IPS-15b (cell line): ENCODE measurements at regions not wholly inside any gene's neighbourhood (a gene's known extent, or its start where the extent isn't known, plus 50 kb on each side); places are given as distances from the start of the nearest gene placed in this dataset.

Experiments used
- H3K27me3 ChIP-seq: one replicate; pipeline ENCODE4 v1.6.1; 2013; ENCODE audit warnings: low read length; ENCODE audit not compliant: control insufficient read depth, insufficient read depth
- H3K36me3 ChIP-seq: one replicate; pipeline ENCODE4 v1.6.1; 2013; ENCODE audit warnings: low read length; ENCODE audit not compliant: control insufficient read depth, insufficient read depth
- H3K4me1 ChIP-seq: one replicate; pipeline ENCODE4 v1.6.1; 2013; ENCODE audit warnings: mild to moderate bottlenecking, low read length; ENCODE audit not compliant: control insufficient read depth, insufficient read depth
- H3K4me3 ChIP-seq: one replicate; pipeline ENCODE4 v1.5.1; 2013; ENCODE audit warnings: low read depth, low read length
- H3K9ac ChIP-seq: one replicate; pipeline ENCODE4 v1.6.1; 2013; ENCODE audit warnings: low read depth, mild to moderate bottlenecking, low read length
- H3K9me3 ChIP-seq: one replicate; pipeline ENCODE4 v1.6.1; 2013; ENCODE audit warnings: mild to moderate bottlenecking, low read length; ENCODE audit not compliant: control insufficient read depth, insufficient read depth

DNA sequence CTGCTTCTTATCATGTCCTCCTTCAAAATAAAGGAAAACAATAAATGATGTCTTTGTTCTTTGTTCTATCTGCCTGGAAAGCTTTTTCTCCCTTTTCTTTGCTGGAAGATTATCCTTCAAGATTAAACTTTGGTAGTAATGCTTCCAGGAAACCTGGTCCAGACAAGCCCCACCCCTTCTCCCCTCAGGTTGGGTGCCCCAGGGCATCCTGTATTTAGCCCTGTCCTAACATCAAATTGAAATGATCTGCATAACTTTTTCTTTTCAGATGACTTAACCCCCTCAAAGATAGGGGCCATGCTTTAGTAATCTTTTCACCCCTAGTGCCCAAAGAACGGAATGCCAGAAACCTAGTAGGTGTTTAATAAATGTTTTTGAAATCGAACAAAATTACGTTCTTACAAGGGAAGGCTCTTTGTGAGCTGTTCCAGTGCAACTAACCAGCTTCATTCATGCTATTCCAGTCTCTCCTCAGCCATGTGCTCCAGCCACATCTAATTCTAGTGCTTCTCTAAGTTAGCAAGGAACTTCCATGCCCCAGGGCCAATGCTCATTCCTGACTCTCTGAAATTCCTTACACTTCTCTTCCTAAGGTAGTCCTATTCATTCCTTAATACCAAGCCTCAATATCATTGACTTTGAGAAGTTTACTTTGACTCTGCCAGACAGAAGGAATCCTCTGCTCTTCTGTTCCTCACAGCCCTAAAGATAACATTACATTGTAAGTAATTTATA is 135.6 kb upstream of the BACH2 start:
- Histone ChIP-seq H3K4me1 (peaks cover 19% of the 10 kb centered on the region), H3K4me3 (no peak overlapping the region), H3K36me3 (no peaks in the 10 kb centered on the region), H3K27me3 (no peaks in the 10 kb centered on the region), H3K9me3 (peaks cover 2% of the 10 kb centered on the region), H3K9ac (no peak overlapping the region)

DNA sequence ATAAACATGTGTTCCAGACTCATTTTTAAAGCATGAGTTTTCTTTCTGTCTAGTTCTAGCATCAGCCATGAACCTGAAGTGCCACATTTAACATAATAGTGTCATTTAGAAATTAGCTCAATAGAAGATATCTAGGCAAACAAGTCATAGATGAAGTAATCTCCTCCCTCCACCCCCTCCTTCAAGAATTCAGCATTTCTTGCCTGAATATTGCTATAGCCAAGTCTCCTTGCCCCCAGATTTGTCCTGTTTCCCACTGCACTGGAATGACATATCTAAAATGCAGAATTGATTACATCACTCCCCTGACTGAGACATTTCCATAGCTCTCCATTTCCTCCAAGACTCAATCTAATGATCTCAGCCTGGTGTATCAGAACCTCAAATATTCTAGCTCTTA is 134.9 kb upstream of the BACH2 start:
- H3K36me3 ChIP-seq, result no peaks in the 10 kb centered on the region
- H3K27me3 ChIP-seq, result no peaks in the 10 kb centered on the region
- peaks cover 2% of the 10 kb centered on the region for H3K9me3 ChIP-seq
- no peak overlapping the region for H3K9ac ChIP-seq
- H3K4me1 ChIP-seq, result peaks cover 14% of the 10 kb centered on the region
- H3K4me3 ChIP-seq, result no peak overlapping the region

DNA sequence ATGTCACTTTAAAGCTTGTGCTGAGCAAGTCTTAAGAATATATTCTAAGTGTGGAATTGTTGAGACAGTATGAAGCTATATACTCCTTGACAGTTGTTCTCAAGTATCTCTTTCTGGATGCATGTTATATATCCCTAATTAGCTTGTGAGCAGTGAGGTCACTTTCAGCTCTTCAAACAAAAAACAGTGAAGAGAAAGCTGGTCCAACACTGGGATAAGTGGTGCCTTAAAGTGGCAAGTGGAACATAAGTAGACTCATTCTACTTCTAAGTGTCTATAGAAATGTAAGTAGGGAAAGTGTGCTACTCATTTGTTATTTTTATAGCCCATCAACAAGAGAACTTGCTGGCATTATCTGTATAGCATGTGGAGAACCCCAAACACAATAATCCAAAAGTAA is 133.1 kb upstream of the BACH2 start:
- peaks cover 2% of the 10 kb centered on the region for H3K9me3 ChIP-seq
- H3K4me3 ChIP-seq, result no peak overlapping the region
- no peak overlapping the region for H3K9ac ChIP-seq
- no peaks in the 10 kb centered on the region for H3K27me3 ChIP-seq
- peaks cover under 1% of the 10 kb centered on the region for H3K4me1 ChIP-seq
- H3K36me3 ChIP-seq, result no peaks in the 10 kb centered on the region

DNA sequence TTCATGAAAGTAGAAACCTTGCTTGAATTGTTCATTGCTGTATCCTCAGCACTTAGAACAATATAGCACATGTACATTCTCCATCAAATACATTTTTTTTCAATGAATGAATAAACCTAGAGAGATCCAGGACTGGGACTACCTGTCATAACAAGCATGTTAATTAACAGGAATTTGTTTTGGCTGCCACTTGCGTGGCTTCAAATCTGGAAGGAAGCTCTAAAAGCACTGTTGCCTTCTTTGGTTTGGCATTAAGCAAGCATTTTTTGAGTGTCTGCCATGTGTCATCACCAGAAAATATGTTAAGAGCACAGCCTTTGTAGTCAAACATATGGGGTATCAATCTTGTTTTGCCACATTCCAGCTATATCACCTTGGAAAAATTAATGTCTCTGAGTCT is 131.9 kb upstream of the BACH2 start:
- Histone ChIP-seq H3K9me3 (peaks cover 2% of the 10 kb centered on the region), H3K4me1 (no peaks in the 10 kb centered on the region), H3K27me3 (no peaks in the 10 kb centered on the region), H3K9ac (no peak overlapping the region), H3K4me3 (no peak overlapping the region), H3K36me3 (no peaks in the 10 kb centered on the region)

DNA sequence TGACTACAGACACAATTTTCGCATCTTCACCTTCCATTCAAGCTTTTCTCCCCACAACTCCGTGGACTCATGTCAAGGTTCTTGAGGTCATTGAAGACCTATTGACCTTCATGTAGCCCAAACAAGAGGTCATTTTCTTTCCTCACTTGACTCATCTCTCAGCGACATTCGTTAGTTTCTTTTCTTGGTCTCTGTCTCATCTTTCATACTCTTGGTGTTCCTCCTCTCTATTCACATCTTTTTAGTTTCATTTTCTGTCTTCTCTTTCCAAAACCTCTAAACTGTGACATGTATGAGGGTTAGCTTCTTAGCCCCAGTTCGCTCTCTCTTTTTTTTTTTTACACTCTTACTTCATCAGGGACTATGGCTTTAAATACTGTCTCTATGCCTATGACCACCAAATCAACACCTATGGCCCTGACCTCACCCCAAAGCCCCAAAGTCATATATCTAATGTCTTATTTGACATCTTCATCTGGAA is 128.6 kb upstream of the BACH2 start:
- H3K9ac ChIP-seq, result no peak overlapping the region
- no peaks in the 10 kb centered on the region for H3K36me3 ChIP-seq

DNA sequence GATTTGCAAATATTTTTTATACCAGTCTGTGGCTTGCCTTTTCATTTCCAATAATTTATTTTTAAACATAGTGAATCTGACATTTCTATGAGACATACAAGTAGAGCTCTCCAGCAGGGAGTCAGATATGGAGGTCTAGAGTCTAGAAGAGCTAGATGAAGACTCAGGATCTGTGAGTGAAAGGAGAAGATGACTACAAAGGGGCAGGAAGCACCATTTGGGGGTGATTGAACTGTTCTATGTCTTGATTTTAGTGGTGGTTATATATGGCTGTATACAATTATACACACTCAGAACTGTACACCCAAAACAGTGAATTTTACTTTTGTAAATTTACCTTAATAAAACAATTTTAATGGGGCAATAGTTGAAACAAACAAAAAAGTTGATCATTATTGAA is 127.9 kb upstream of the BACH2 start:
- Histone ChIP-seq H3K9me3 (peaks cover under 1% of the 10 kb centered on the region), H3K27me3 (no peaks in the 10 kb centered on the region), H3K9ac (no peak overlapping the region), H3K4me3 (no peak overlapping the region), H3K36me3 (no peaks in the 10 kb centered on the region), H3K4me1 (no peaks in the 10 kb centered on the region)

More for the DNA sequence above, 128.6 kb upstream of the BACH2 start:
- Histone ChIP-seq H3K4me3 (no peak overlapping the region), H3K9me3 (peaks cover 2% of the 10 kb centered on the region), H3K4me1 (no peaks in the 10 kb centered on the region), H3K27me3 (no peaks in the 10 kb centered on the region)

DNA sequence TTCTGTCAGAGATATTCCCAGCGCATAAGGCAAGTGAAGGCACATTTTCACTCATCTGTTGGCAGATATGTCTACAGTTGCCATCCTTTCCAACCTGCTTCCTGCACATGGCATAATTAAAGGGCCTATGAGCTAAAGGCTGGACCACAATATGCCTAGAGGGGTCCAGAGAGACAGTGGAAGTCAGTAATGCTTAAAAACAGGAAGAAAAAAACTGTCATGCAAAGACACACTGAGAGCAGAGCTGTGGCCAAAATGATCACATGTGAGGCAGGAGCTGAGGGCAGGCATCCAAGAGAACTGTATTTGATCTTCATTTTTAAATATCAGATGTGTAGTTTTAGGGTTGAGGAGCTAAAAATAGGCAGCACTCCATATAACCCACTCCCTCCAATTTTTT is 125.0 kb upstream of the BACH2 start:
- Histone ChIP-seq H3K9ac (no peak overlapping the region), H3K27me3 (no peaks in the 10 kb centered on the region), H3K36me3 (no peaks in the 10 kb centered on the region), H3K9me3 (no peaks in the 10 kb centered on the region), H3K4me3 (no peak overlapping the region), H3K4me1 (no peaks in the 10 kb centered on the region)

DNA sequence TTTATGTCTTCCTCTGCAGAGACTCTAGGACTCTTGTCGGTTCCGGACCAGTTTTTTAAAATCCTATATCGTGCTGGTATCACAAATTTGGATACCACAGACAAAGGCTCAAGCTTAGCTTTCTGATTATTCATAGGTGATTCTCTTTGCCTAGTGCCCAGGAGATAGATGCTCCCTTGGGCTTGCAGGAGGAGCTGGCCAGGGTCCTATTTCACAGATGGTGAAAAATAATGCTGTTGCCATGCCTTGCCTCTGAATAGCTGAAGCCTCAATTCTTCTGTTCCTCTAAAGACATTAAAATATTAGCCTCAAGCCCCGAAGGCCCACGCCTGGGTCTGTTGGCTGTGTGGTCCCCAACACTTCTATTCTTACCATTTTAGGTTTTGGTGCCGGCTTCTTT is 123.9 kb upstream of the BACH2 start:
- no peaks in the 10 kb centered on the region for H3K27me3 ChIP-seq
- no peaks in the 10 kb centered on the region for H3K36me3 ChIP-seq
- no peaks in the 10 kb centered on the region for H3K4me1 ChIP-seq
- H3K9me3 ChIP-seq, result no peaks in the 10 kb centered on the region
- H3K4me3 ChIP-seq, result no peak overlapping the region
- no peak overlapping the region for H3K9ac ChIP-seq

DNA sequence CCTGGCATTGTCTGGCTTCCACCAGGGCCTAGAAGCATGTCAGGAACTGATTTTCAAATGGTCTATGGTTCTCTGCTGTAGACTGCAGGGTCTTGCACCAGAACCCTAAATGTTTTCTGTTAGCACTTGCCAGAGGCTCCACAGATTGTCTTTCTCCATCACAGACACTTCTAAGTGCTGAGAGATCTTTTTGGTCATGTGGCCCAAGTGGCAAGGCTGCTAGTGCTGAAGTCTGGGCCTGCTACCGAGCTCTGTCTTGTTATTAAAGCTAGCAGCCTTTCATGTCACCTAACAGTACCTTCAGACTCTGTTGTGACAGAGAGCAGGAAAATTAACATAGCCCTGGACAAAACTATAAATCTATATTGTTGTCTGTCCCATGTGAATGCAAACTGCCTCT is 120.7 kb upstream of the BACH2 start:
- H3K9me3 ChIP-seq, result no peaks in the 10 kb centered on the region
- H3K4me1 ChIP-seq, result peaks cover 3% of the 10 kb centered on the region
- H3K9ac ChIP-seq, result no peak overlapping the region

DNA sequence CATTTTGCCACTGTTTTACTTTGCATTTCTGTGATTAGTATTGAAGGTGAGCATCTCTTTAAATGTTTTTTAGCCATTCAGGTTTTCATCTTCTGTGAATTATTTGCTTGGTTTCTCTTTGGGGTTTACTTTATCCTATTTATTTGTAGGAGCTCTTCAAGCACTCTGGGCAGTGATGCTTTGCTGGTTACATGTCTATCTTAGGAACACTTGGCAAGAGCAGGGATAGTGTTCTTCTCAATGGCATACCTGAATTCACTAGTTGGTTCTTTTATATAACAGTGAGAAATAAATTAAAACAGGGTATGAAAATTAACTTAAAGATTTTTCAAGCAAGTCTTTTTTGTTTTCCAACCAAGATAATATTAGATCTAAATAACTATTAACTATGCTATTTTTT is 119.7 kb upstream of the BACH2 start:
- Histone ChIP-seq H3K4me3 (no peak overlapping the region), H3K27me3 (peaks cover 8% of the 10 kb centered on the region), H3K9ac (no peak overlapping the region), H3K4me1 (peaks cover 3% of the 10 kb centered on the region), H3K36me3 (no peaks in the 10 kb centered on the region), H3K9me3 (no peaks in the 10 kb centered on the region)

More for the DNA sequence above, 120.7 kb upstream of the BACH2 start:
- Histone ChIP-seq H3K36me3 (no peaks in the 10 kb centered on the region), H3K4me3 (no peak overlapping the region), H3K27me3 (peaks cover 8% of the 10 kb centered on the region)

DNA sequence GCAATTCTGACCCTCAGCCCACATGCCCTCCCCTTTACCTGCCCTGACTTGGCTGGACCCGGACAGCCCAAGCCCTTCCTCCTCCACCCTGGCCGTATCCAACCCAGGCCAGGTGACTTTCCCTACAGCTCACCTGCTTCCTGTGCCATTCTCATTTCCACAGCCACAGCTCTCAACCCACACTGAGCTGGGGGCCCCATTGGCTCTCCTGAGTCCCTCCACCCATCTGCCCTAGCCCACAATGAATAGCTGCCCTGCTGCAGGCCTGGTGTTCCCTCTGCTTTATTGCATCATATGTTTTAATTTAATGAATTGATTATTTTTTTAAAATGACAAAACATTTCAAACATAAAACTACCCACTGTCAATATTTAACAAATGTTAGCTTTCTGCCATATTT is 118.5 kb upstream of the BACH2 start:
- Histone ChIP-seq H3K27me3 (peaks cover 8% of the 10 kb centered on the region), H3K4me1 (peaks cover 3% of the 10 kb centered on the region), H3K36me3 (no peaks in the 10 kb centered on the region), H3K4me3 (no peak overlapping the region), H3K9me3 (no peaks in the 10 kb centered on the region), H3K9ac (no peak overlapping the region)

DNA sequence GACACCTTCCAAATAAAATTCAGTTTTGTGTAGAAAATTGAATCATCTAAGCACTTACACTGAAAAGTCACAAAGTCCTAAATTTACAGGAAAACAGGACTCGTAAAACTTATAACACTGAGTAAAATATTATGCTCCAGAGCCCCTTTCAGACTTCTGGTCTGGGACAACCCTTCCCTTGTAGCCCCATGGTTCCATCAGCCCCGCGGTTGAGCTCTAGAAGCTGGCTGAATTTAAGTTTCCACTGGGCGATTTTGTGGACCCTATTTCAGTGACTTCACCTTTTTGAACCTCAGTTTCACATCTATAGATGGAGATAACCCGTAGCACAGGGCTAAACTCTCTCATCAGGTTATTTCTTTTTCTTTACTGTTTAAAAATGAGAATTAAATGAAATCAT is 117.7 kb upstream of the BACH2 start:
- H3K9me3 ChIP-seq, result no peaks in the 10 kb centered on the region
- H3K36me3 ChIP-seq, result no peaks in the 10 kb centered on the region
- H3K4me3 ChIP-seq, result no peak overlapping the region
- H3K4me1 ChIP-seq, result peaks cover 3% of the 10 kb centered on the region
- peaks cover 8% of the 10 kb centered on the region for H3K27me3 ChIP-seq
- no peak overlapping the region for H3K9ac ChIP-seq
